Ammon's horn (tissue), 1 donor: ENCODE measurements at regions not wholly inside any gene's neighbourhood (a gene's known extent, or its start where the extent isn't known, plus 50 kb on each side); places are given as distances from the start of the nearest gene placed in this dataset.

Experiments
- DNase-seq: peaks from one replicate; pipeline ENCODE4 v3.0.0-alpha.2; 2016; ENCODE audit warnings: low spot score

- DNase-seq: peak; percentile 84
These were observed 1395.8 kb downstream of the EFNB2 start for GRCh38 chr13:105139380-105140285.

- DNase-seq: no peak
These were observed 1396.4 kb downstream of the EFNB2 start for GRCh38 chr13:105139048-105139379.

GRCh38 chr13:105135852-105136615 is 1399.4 kb downstream of the EFNB2 start:
- DNase-seq: no peak

GRCh38 chr13:105127732-105128131 is 1407.7 kb downstream of the EFNB2 start:
- DNase-seq: no peak

- no peak for DNase-seq
These were observed 1414.2 kb downstream of the EFNB2 start for GRCh38 chr13:105121221-105121620.

GRCh38 chr13:105118426-105118985 is 1417.0 kb downstream of the EFNB2 start:
- no peak for DNase-seq

GRCh38 chr13:105116966-105117365 is 1418.5 kb downstream of the EFNB2 start:
- no peak for DNase-seq

- DNase-seq: no peak
These were observed 1422.9 kb downstream of the EFNB2 start for GRCh38 chr13:105112561-105112960.

- no peak for DNase-seq
These were observed 1427.7 kb downstream of the EFNB2 start for GRCh38 chr13:105107781-105108180.

GRCh38 chr13:105105471-105105870 is 1430.0 kb downstream of the EFNB2 start:
- no peak for DNase-seq

GRCh38 chr13:105097521-105097920 is 1437.9 kb downstream of the EFNB2 start:
- no peak for DNase-seq

GRCh38 chr13:105089858-105090643 is 1445.4 kb downstream of the EFNB2 start:
- DNase-seq: no peak

GRCh38 chr13:105087945-105088344 is 1447.5 kb downstream of the EFNB2 start:
- no peak for DNase-seq

GRCh38 chr13:105084931-105085330 is 1450.5 kb downstream of the EFNB2 start:
- DNase-seq: no peak

- DNase-seq: no peak
These were observed 1451.5 kb downstream of the EFNB2 start for GRCh38 chr13:105083992-105084391.

- no peak for DNase-seq
These were observed 1460.7 kb downstream of the EFNB2 start for GRCh38 chr13:105074755-105075154.

- DNase-seq: no peak
These were observed 1462.4 kb downstream of the EFNB2 start for GRCh38 chr13:105073041-105073440.

GRCh38 chr13:105070452-105070851 is 1465.0 kb downstream of the EFNB2 start:
- DNase-seq: no peak

GRCh38 chr13:105069106-105069505 is 1466.4 kb downstream of the EFNB2 start:
- DNase-seq: no peak

GRCh38 chr13:105063676-105064075 is 1471.8 kb downstream of the EFNB2 start:
- DNase-seq: no peak

GRCh38 chr13:105059786-105060185 is 1475.7 kb downstream of the EFNB2 start:
- no peak for DNase-seq

GRCh38 chr13:105058517-105058916 is 1476.9 kb downstream of the EFNB2 start:
- no peak for DNase-seq
